SJCRH30 (cell line): ENCODE measurements at regions not wholly inside any gene's neighbourhood (a gene's known extent, or its start where the extent isn't known, plus 50 kb on each side); places are given as distances from the start of the nearest gene placed in this dataset.
A peak's percentile ranks its signal among the peaks of the same experiment; 100 is the strongest.
"Not testable (repeated sequence)": the region's sequence is repeated elsewhere in the genome, so short reads cannot be mapped to it uniquely, and the experiment has no call there.

Experiments used
- DNase-seq, 2 experiments: peaks; one replicate each; pipeline ENCODE4 v3.0.0-alpha.2; 2015 to 2020
- H3K27ac ChIP-seq: fragments of 250-450 bp; sonication (Bioruptor Pico); 2 replicates; pipeline ENCODE4 v1.5.1; 2020; ENCODE audit warnings: mild to moderate bottlenecking, moderate library complexity
- H3K27me3 ChIP-seq: fragments of 250-450 bp; sonication (Bioruptor Pico); 2 replicates; pipeline ENCODE4 v1.5.1; 2020; ENCODE audit warnings: mild to moderate bottlenecking, moderate library complexity
- H3K36me3 ChIP-seq: fragments of 250-450 bp; sonication (Bioruptor Pico); 2 replicates; pipeline ENCODE4 v1.5.1; 2020; ENCODE audit warnings: mild to moderate bottlenecking, moderate library complexity
- H3K4me1 ChIP-seq: fragments of 250-450 bp; sonication (Bioruptor Pico); 2 replicates; pipeline ENCODE4 v1.5.1; 2020; ENCODE audit warnings: mild to moderate bottlenecking, moderate library complexity
- H3K4me3 ChIP-seq: fragments of 250-450 bp; sonication (Bioruptor Pico); 2 replicates; pipeline ENCODE4 v1.5.1; 2020; ENCODE audit warnings: mild to moderate bottlenecking, moderate library complexity
- H3K9me3 ChIP-seq: fragments of 250-450 bp; sonication (Bioruptor Pico); replicated peaks from 2 replicates; pipeline ENCODE4 v1.5.1; 2020; ENCODE audit warnings: mild to moderate bottlenecking, moderate library complexity

GRCh38 chr4:124037236-124037635, 640.6 kb downstream of the SPRY1 start:
- Histone ChIP-seq H3K27ac (no peak overlapping the region), H3K4me3 (no peak overlapping the region), H3K9me3 (no peaks in the 10 kb centered on the region), H3K27me3 (no peaks in the 10 kb centered on the region), H3K4me1 (no peaks in the 10 kb centered on the region), H3K36me3 (no peaks in the 10 kb centered on the region)
- DNase-seq, result no peak

GRCh38 chr4:124044330-124044729, 647.7 kb downstream of the SPRY1 start:
- no peaks in the 10 kb centered on the region for H3K27me3 ChIP-seq

GRCh38 chr4:124044867-124045266, 648.3 kb downstream of the SPRY1 start:
- no peaks in the 10 kb centered on the region for H3K4me1 ChIP-seq
- H3K27me3 ChIP-seq, result no peaks in the 10 kb centered on the region
- DNase-seq, result no peak
- H3K27ac ChIP-seq, result no peak overlapping the region
- no peaks in the 10 kb centered on the region for H3K36me3 ChIP-seq
- H3K4me3 ChIP-seq, result no peak overlapping the region
- H3K9me3 ChIP-seq, result no peaks in the 10 kb centered on the region

More at GRCh38 chr4:124044330-124044729, 647.7 kb downstream of the SPRY1 start:
- H3K4me3 ChIP-seq, result no peak overlapping the region
- no peak for DNase-seq
- no peaks in the 10 kb centered on the region for H3K4me1 ChIP-seq
- H3K27ac ChIP-seq, result no peak overlapping the region
- no peaks in the 10 kb centered on the region for H3K36me3 ChIP-seq
- no peaks in the 10 kb centered on the region for H3K9me3 ChIP-seq

GRCh38 chr4:124046190-124046589, 649.6 kb downstream of the SPRY1 start:
- no peaks in the 10 kb centered on the region for H3K36me3 ChIP-seq
- no peak for DNase-seq
- no peak overlapping the region for H3K4me3 ChIP-seq

GRCh38 chr4:124053872-124054538, 657.4 kb downstream of the SPRY1 start:
- Histone ChIP-seq H3K4me3 (no peak overlapping the region), H3K9me3 (peaks cover 3% of the 10 kb centered on the region), H3K4me1 (peaks cover 13% of the 10 kb centered on the region), H3K36me3 (no peaks in the 10 kb centered on the region), H3K27ac (peak overlapping the region; percentile 51), H3K27me3 (no peaks in the 10 kb centered on the region)
- peak; percentile 36 to 71 for DNase-seq

More at GRCh38 chr4:124046190-124046589, 649.6 kb downstream of the SPRY1 start:
- Histone ChIP-seq H3K27me3 (no peaks in the 10 kb centered on the region), H3K4me1 (no peaks in the 10 kb centered on the region), H3K9me3 (no peaks in the 10 kb centered on the region), H3K27ac (no peak overlapping the region)

- Histone ChIP-seq H3K27ac (no peak overlapping the region), H3K4me1 (peaks cover 16% of the 10 kb centered on the region), H3K36me3 (no peaks in the 10 kb centered on the region), H3K9me3 (peaks cover 3% of the 10 kb centered on the region), H3K4me3 (no peak overlapping the region), H3K27me3 (no peaks in the 10 kb centered on the region)
- no peak for DNase-seq
Observed at GRCh38 chr4:124055336-124055735, 657.2 kb downstream of the ANKRD50 start.

GRCh38 chr4:124055896-124056295, 656.6 kb downstream of the ANKRD50 start:
- H3K4me1 ChIP-seq, result peaks cover 21% of the 10 kb centered on the region
- DNase-seq, result no peak
- no peaks in the 10 kb centered on the region for H3K27me3 ChIP-seq
- H3K4me3 ChIP-seq, result no peak overlapping the region
- no peak overlapping the region for H3K27ac ChIP-seq
- peaks cover 3% of the 10 kb centered on the region for H3K9me3 ChIP-seq
- no peaks in the 10 kb centered on the region for H3K36me3 ChIP-seq

GRCh38 chr4:124060261-124060918, 652.1 kb downstream of the ANKRD50 start:
- H3K27ac ChIP-seq, result peak overlapping the region; percentile 29
- no peaks in the 10 kb centered on the region for H3K27me3 ChIP-seq

GRCh38 chr4:124061413-124061812, 651.1 kb downstream of the ANKRD50 start:
- Histone ChIP-seq H3K9me3 (peaks cover 5% of the 10 kb centered on the region; the same call in 1 of the 2 replicates), H3K4me1 (peaks cover 20% of the 10 kb centered on the region), H3K4me3 (no peak overlapping the region), H3K27ac (peak overlapping the region; percentile 29), H3K27me3 (no peaks in the 10 kb centered on the region), H3K36me3 (no peaks in the 10 kb centered on the region)
- DNase-seq, result peak in 1 of 2 experiments; percentile 89

More at GRCh38 chr4:124060261-124060918, 652.1 kb downstream of the ANKRD50 start:
- Histone ChIP-seq H3K4me1 (peaks cover 20% of the 10 kb centered on the region), H3K4me3 (peak overlapping the region; percentile 21), H3K9me3 (no peaks in the 10 kb centered on the region), H3K36me3 (no peaks in the 10 kb centered on the region)
- DNase-seq, result peak; percentile 12 to 59

GRCh38 chr4:124065422-124065821, 647.1 kb downstream of the ANKRD50 start:
- H3K27me3 ChIP-seq, result no peaks in the 10 kb centered on the region
- no peak for DNase-seq

GRCh38 chr4:124065936-124066335, 646.6 kb downstream of the ANKRD50 start:
- Histone ChIP-seq H3K4me3 (no peak overlapping the region), H3K27me3 (no peaks in the 10 kb centered on the region), H3K36me3 (no peaks in the 10 kb centered on the region), H3K4me1 (peaks cover 11% of the 10 kb centered on the region), H3K27ac (no peak overlapping the region), H3K9me3 (peaks cover 21% of the 10 kb centered on the region)
- no peak for DNase-seq

More at GRCh38 chr4:124065422-124065821, 647.1 kb downstream of the ANKRD50 start:
- H3K9me3 ChIP-seq, result peaks cover 16% of the 10 kb centered on the region
- H3K4me1 ChIP-seq, result peaks cover 16% of the 10 kb centered on the region
- H3K4me3 ChIP-seq, result no peak overlapping the region
- H3K36me3 ChIP-seq, result no peaks in the 10 kb centered on the region
- no peak overlapping the region for H3K27ac ChIP-seq

- Histone ChIP-seq H3K27ac (no peak overlapping the region), H3K9me3 (peaks cover 24% of the 10 kb centered on the region), H3K27me3 (no peaks in the 10 kb centered on the region), H3K4me1 (peaks cover 6% of the 10 kb centered on the region), H3K36me3 (no peaks in the 10 kb centered on the region), H3K4me3 (no peak overlapping the region)
- DNase-seq, result no peak
Observed at GRCh38 chr4:124066595-124066994, 645.9 kb downstream of the ANKRD50 start.

GRCh38 chr4:124067046-124067445, 645.5 kb downstream of the ANKRD50 start:
- no peak for DNase-seq
- H3K4me1 ChIP-seq, result peaks cover 1% of the 10 kb centered on the region

GRCh38 chr4:124070688-124071484, 641.6 kb downstream of the ANKRD50 start:
- Histone ChIP-seq H3K27me3 (no peaks in the 10 kb centered on the region), H3K36me3 (no peaks in the 10 kb centered on the region), H3K4me3 (no peak overlapping the region), H3K4me1 (no peaks in the 10 kb centered on the region), H3K9me3 (peaks cover 31% of the 10 kb centered on the region), H3K27ac (no peak overlapping the region)
- DNase-seq, result peak in 1 of 2 experiments; percentile 18

More at GRCh38 chr4:124067046-124067445, 645.5 kb downstream of the ANKRD50 start:
- H3K9me3 ChIP-seq, result peaks cover 24% of the 10 kb centered on the region
- no peaks in the 10 kb centered on the region for H3K36me3 ChIP-seq
- H3K27ac ChIP-seq, result no peak overlapping the region
- no peak overlapping the region for H3K4me3 ChIP-seq
- no peaks in the 10 kb centered on the region for H3K27me3 ChIP-seq

- H3K9me3 ChIP-seq, result peaks cover 21% of the 10 kb centered on the region
- H3K27ac ChIP-seq, H3K36me3 ChIP-seq, H3K27me3 ChIP-seq, H3K4me3 ChIP-seq, DNase-seq, H3K4me1 ChIP-seq: not testable (repeated sequence)
Observed at GRCh38 chr4:124075276-124075675, 637.3 kb downstream of the ANKRD50 start.
